K562 (cell line): ENCODE measurements at regions not wholly inside any gene's neighbourhood (a gene's known extent, or its start where the extent isn't known, plus 50 kb on each side); places are given as distances from the start of the nearest gene placed in this dataset.
A peak's percentile ranks its signal among the peaks of the same experiment; 100 is the strongest.

ENCODE experiments used
- ATAC-seq: fragments of 200-7000 bp; cut with Tn5 transposase; 3 replicates; pipeline ENCODE4 v1.9.1; 2020; ENCODE audit warnings: moderate library complexity
- BruUV-seq: library from RNA; stranded (reverse); fragments of 400-500 nt; replicated peaks from 2 replicates; lab custom pipeline; 2021; lab: Mats Ljungman, UMichigan
- CTCF ChIA-PET: fragments of 300-600 bp; formaldehyde crosslinking; extraction: SDS; loops from one replicate; lab custom pipeline; 2021; ENCODE audit warnings: low intra/inter-chr PET ratio; lab: Yijun Ruan, JAX
- POLR2A ChIA-PET: fragments of 300-600, 350-650 bp; sonication (Branson Sonifier 250); formaldehyde crosslinking; extraction: SDS; loops from one replicate; lab custom pipeline; 2021; ENCODE audit warnings: antibody characterized with exemption, inconsistent platforms; lab: Yijun Ruan, JAX
- DNase-seq, 4 experiments: peaks; one replicate each; pipeline versions ENCODE4 v3.0.0 to v3.0.0-alpha.2; 2011 to 2018; ENCODE audit warnings: low spot score in 3 of 4, mixed read lengths in 3 of 4; ENCODE audit errors: extremely low read depth in 1 of 4
- FAIRE-seq: peaks from 2 replicates; lab custom pipeline; 2011; peaks lifted over from hg19 to GRCh38; lab: Jason Lieb, UNC
- H2AFZ ChIP-seq: 2 replicates; pipeline ENCODE4 v1.6.0; 2011; ENCODE audit warnings: low read depth, low read length, control low read depth, inconsistent platforms
- H3K27ac ChIP-seq: fragments of 200-600 bp; 3 replicates; pipeline ENCODE4 v1.8.0; 2011; ENCODE audit warnings: low read depth, mild to moderate bottlenecking, control low read depth, inconsistent platforms, low read length, moderate library complexity, mixed read lengths; ENCODE audit errors: extremely low read depth
- H3K27me3 ChIP-seq, 2 experiments: fragments of 300-600 bp in 1 of 2; 2 replicates in 1 of 2; 3 replicates in 1 of 2; pipeline versions ENCODE4 v1.6.0 to v1.8.0; 2011; ENCODE audit warnings: inconsistent platforms in 2 of 2, low read length in 2 of 2, mild to moderate bottlenecking in 1 of 2, mixed read lengths in 1 of 2, moderate library complexity in 1 of 2; ENCODE audit not compliant: control insufficient read depth in 2 of 2, insufficient read depth in 2 of 2
- H3K36me3 ChIP-seq: fragments of 300-600 bp; 3 replicates; pipeline ENCODE4 v1.8.0; 2011; ENCODE audit warnings: mild to moderate bottlenecking, low read length, inconsistent platforms; ENCODE audit not compliant: control insufficient read depth, insufficient read depth
- H3K4me1 ChIP-seq, 2 experiments: fragments of 200-600 bp in 1 of 2; replicated peaks in 1 of 2; 2 replicates in 1 of 2; 3 replicates in 1 of 2; pipeline versions ENCODE4 v1.5.1 to v1.8.0; 2011; ENCODE audit warnings: inconsistent platforms in 2 of 2, low read length in 2 of 2, mild to moderate bottlenecking in 1 of 2, mixed read lengths in 1 of 2, moderate library complexity in 1 of 2; ENCODE audit not compliant: control insufficient read depth in 2 of 2, insufficient read depth in 2 of 2
- H3K4me2 ChIP-seq: 2 replicates; pipeline ENCODE4 v1.6.1; 2011; ENCODE audit warnings: low read length, control low read depth, inconsistent platforms, mixed read lengths; ENCODE audit not compliant: insufficient read depth
- H3K4me3 ChIP-seq: fragments of 200-600 bp; sonication (generic), shearing (Covaris generic); 2 replicates; pipeline ENCODE4 v1.5.1; 2016; ENCODE audit warnings: control low read depth, inconsistent platforms
- H3K79me2 ChIP-seq: fragments of 200-600 bp; 3 replicates; pipeline ENCODE4 v1.8.0; 2011; ENCODE audit warnings: low read length, inconsistent platforms; ENCODE audit not compliant: control insufficient read depth, insufficient read depth
- H3K9ac ChIP-seq, 2 experiments: 2 replicates each; pipeline versions ENCODE4 v1.6.0 to v1.6.1; 2011; ENCODE audit warnings: low read depth in 2 of 2, low read length in 2 of 2, control low read depth in 1 of 2, inconsistent platforms in 1 of 2, mild to moderate bottlenecking in 1 of 2, mixed read lengths in 1 of 2; ENCODE audit not compliant: insufficient read depth in 1 of 2
- H3K9me1 ChIP-seq: one replicate; pipeline ENCODE4 v1.6.0; 2011; ENCODE audit warnings: inconsistent platforms, mild to moderate bottlenecking, low read length, moderate library complexity; ENCODE audit not compliant: control insufficient read depth, insufficient read depth
- H3K9me3 ChIP-seq: replicated peaks from 2 replicates; pipeline ENCODE4 v1.5.1; 2011; ENCODE audit warnings: low read depth, low read length, inconsistent platforms; ENCODE audit not compliant: control insufficient read depth, insufficient read depth
- H4K20me1 ChIP-seq: replicated peaks from 2 replicates; pipeline ENCODE4 v1.6.1; 2011; ENCODE audit warnings: low read length, inconsistent platforms, mixed read lengths; ENCODE audit not compliant: control insufficient read depth, insufficient read depth
- DIDO1 ChIP-seq: fragments of 450-650 bp; IDR thresholded peaks from 2 replicates; pipeline ENCODE4 v1.6.1; 2016; ENCODE audit warnings: low read depth, missing biosample characterization, missing genetic modification characterization
- HSF4 ChIP-seq: fragments of 250-450 bp; sonication (Bioruptor Pico); IDR thresholded peaks from 2 replicates; pipeline ENCODE4 v2.1.2; 2022; ENCODE audit warnings: mild to moderate bottlenecking, moderate library complexity, borderline replicate concordance
- ZNF212 ChIP-seq: fragments of 450-650 bp; formaldehyde crosslinking; IDR thresholded peaks from 2 replicates; pipeline ENCODE4 v1.4.0; 2020; ENCODE audit warnings: mild to moderate bottlenecking
- WGBS: fragments of 100-300 bp; shearing (Covaris generic); methylation state at CpG from one replicate; pipeline ENCODE4 v1.1.6; 2016; ENCODE audit warnings: low coverage, mixed read lengths; ENCODE audit not compliant: insufficient coverage; ENCODE audit errors: missing lambda C conversion rate; 5-methylcytosine and 5-hydroxymethylcytosine counted together
- in situ Hi-C: fragments of 300-500 bp; cut with MboI; formaldehyde crosslinking; loops from 4 replicates; pipeline ENCODE4 v1.15.0; 2018; ENCODE audit warnings: inconsistent platforms, mixed read lengths
- intact Hi-C: fragments of 100-400 bp; cut with micrococcal nuclease; formaldehyde crosslinking; loops from 2 replicates; pipeline ENCODE4 v1.14.2; 2022
- TF ChIP-seq, protein P1 (sequence below): fragments of 450-650 bp; IDR thresholded peaks from 2 replicates; pipeline ENCODE4 v1.6.1; 2017; ENCODE audit warnings: antibody characterized with exemption, mild to moderate bottlenecking
- TF ChIP-seq, protein P2 (sequence below): sonication (generic); formaldehyde crosslinking; IDR thresholded peaks from 2 replicates; pipeline ENCODE4 v1.8.0; 2022; ENCODE audit warnings: missing genetic modification reagents, mild to moderate bottlenecking, borderline replicate concordance
- TF ChIP-seq, protein P3 (sequence below), 3 experiments: fragments of 200-800 bp in 1 of 3; fragments of 250-450 bp in 1 of 3; fragments of 450-650 bp in 1 of 3; sonication (Bioruptor Pico) in 1 of 3; sonication (Bioruptor generic) in 1 of 3; formaldehyde crosslinking in 1 of 3; IDR thresholded peaks; 2 replicates each; pipeline versions ENCODE4 v1.6.1 to v1.8.0; 2016 to 2022; ENCODE audit warnings: mild to moderate bottlenecking in 2 of 3, missing genetic modification characterization in 2 of 3, missing compliant biosample characterization in 1 of 3, moderate library complexity in 1 of 3

GRCh38 chr5:7991125-7991821 is 122.3 kb downstream of the MTRR start (continued):
- TF ChIP-seq, protein P1, sequence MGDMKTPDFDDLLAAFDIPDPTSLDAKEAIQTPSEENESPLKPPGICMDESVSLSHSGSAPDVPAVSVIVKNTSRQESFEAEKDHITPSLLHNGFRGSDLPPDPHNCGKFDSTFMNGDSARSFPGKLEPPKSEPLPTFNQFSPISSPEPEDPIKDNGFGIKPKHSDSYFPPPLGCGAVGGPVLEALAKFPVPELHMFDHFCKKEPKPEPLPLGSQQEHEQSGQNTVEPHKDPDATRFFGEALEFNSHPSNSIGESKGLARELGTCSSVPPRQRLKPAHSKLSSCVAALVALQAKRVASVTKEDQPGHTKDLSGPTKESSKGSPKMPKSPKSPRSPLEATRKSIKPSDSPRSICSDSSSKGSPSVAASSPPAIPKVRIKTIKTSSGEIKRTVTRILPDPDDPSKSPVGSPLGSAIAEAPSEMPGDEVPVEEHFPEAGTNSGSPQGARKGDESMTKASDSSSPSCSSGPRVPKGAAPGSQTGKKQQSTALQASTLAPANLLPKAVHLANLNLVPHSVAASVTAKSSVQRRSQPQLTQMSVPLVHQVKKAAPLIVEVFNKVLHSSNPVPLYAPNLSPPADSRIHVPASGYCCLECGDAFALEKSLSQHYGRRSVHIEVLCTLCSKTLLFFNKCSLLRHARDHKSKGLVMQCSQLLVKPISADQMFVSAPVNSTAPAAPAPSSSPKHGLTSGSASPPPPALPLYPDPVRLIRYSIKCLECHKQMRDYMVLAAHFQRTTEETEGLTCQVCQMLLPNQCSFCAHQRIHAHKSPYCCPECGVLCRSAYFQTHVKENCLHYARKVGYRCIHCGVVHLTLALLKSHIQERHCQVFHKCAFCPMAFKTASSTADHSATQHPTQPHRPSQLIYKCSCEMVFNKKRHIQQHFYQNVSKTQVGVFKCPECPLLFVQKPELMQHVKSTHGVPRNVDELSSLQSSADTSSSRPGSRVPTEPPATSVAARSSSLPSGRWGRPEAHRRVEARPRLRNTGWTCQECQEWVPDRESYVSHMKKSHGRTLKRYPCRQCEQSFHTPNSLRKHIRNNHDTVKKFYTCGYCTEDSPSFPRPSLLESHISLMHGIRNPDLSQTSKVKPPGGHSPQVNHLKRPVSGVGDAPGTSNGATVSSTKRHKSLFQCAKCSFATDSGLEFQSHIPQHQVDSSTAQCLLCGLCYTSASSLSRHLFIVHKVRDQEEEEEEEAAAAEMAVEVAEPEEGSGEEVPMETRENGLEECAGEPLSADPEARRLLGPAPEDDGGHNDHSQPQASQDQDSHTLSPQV = 0 out of 2 replicates have a peak, but pooled peaks have one; percentile 41
- no peak for TF ChIP-seq HSF4
- no peak for TF ChIP-seq ZNF212 (CRISPR knock-in tag)
- TF ChIP-seq, all 486 proteins: peak for 17

- ATAC-seq (no peak), DNase-seq (no peak), FAIRE-seq (no peak)
- H3K4me2 ChIP-seq = no peak overlapping the region
- no peak overlapping the region for H3K4me3 ChIP-seq
- H3K4me1 ChIP-seq = peaks cover 0 to 3% of the 10 kb centered on the region in 2 experiments; a peak in 1 of 5 replicates
- 21% methylated on average over 9 of the region's 9 CpGs for WGBS
- H3K9ac ChIP-seq = no peak overlapping the region
- no peaks in the 10 kb centered on the region for H3K27me3 ChIP-seq
- intact Hi-C loops (no loop called here), in situ Hi-C loops (no loop called here)
- no TSS peak for BruUV-seq
- H3K27ac ChIP-seq = no peak overlapping the region
- H3K79me2 ChIP-seq = no peaks in the 10 kb centered on the region
- no peaks in the 10 kb centered on the region for H3K36me3 ChIP-seq
- H4K20me1 ChIP-seq = no peaks in the 10 kb centered on the region
- peak overlapping the region; percentile 14; the same call in 1 of the 2 replicates for H2AFZ ChIP-seq
- no peaks in the 10 kb centered on the region for H3K9me3 ChIP-seq
- POLR2A ChIA-PET = no interaction called here
- CTCF ChIA-PET = no interaction called here
- H3K9me1 ChIP-seq = no peaks in the 10 kb centered on the region
- TF ChIP-seq DIDO1 (tag) = no peak
- TF ChIP-seq, protein P2, sequence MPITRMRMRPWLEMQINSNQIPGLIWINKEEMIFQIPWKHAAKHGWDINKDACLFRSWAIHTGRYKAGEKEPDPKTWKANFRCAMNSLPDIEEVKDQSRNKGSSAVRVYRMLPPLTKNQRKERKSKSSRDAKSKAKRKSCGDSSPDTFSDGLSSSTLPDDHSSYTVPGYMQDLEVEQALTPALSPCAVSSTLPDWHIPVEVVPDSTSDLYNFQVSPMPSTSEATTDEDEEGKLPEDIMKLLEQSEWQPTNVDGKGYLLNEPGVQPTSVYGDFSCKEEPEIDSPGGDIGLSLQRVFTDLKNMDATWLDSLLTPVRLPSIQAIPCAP (CRISPR knock-in tag) = no peak
- TF ChIP-seq, protein P3, sequence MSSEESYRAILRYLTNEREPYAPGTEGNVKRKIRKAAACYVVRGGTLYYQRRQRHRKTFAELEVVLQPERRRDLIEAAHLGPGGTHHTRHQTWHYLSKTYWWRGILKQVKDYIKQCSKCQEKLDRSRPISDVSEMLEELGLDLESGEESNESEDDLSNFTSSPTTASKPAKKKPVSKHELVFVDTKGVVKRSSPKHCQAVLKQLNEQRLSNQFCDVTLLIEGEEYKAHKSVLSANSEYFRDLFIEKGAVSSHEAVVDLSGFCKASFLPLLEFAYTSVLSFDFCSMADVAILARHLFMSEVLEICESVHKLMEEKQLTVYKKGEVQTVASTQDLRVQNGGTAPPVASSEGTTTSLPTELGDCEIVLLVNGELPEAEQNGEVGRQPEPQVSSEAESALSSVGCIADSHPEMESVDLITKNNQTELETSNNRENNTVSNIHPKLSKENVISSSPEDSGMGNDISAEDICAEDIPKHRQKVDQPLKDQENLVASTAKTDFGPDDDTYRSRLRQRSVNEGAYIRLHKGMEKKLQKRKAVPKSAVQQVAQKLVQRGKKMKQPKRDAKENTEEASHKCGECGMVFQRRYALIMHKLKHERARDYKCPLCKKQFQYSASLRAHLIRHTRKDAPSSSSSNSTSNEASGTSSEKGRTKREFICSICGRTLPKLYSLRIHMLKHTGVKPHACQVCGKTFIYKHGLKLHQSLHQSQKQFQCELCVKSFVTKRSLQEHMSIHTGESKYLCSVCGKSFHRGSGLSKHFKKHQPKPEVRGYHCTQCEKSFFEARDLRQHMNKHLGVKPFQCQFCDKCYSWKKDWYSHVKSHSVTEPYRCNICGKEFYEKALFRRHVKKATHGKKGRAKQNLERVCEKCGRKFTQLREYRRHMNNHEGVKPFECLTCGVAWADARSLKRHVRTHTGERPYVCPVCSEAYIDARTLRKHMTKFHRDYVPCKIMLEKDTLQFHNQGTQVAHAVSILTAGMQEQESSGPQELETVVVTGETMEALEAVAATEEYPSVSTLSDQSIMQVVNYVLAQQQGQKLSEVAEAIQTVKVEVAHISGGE (CRISPR knock-in tag; IDR thresholded peaks at IDR 0.05) = peak in 1 of 3 experiments; percentile 89; a peak in 2 of 6 replicates
Measured at GRCh38 chr5:7995688-7996294, 126.8 kb downstream of the MTRR start.
